ENCODE measurements at regions not wholly inside any gene's neighbourhood (a gene's known extent, or its start where the extent isn't known, plus 50 kb on each side); places are given as distances from the start of the nearest gene placed in this dataset.

DNA sequence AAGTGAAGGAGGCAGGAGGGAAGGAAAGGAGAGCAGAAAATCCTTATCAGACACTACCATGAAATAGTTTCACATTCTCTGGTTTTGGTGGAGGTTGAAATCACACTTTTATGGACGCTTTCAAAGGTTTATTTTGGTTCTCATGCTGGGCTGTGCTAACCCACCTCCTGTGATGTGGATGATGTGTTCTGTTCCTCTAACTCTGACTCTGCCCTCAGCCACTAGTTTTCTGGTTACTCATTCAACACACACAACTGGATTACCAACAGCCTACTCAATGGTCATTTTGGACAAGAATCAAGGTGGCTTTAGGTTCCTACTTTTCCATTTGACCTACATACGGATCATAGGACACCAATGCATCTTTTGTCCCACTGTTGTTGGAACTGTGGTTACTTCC, 522.1 kb upstream of the BTBD3 start:
- ATAC-seq (no peak), DNase-seq (ENCODE audit: low spot score) (no peak)
- intact Hi-C loops (cut with DNase I), result no loop called here

- intact Hi-C loops (cut with DNase I), result no loop called here
- ATAC-seq (no peak), DNase-seq (ENCODE audit: low spot score) (no peak)
Measured at GRCh38 chr20:11401988-11402387, 515.7 kb upstream of the BTBD3 start.

DNA sequence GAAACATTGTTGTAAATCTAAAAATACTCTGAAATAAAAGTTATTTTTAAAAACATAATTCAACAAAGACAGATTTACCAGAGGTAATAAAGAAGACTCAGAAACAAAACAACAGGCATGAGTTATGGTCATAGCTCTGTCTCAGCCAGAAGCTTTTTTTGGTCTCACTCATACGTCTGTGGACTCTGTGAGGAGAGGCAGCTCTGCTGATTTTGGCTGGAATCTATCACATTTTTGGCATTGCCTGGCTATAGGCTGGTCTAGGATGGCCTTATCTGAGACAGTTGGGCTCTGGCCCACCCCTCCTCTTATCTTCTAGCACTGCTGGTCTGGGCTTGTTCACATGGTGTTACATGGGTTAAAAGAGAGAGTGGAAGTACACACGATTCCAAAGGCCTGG, 514.0 kb upstream of the BTBD3 start:
- ATAC-seq (peak; percentile 62), DNase-seq (ENCODE audit: low spot score) (no peak)
- intact Hi-C loops (cut with DNase I), result no loop called here

GRCh38 chr20:11406877-11407276, 510.8 kb upstream of the BTBD3 start:
- ATAC-seq (no peak), DNase-seq (ENCODE audit: low spot score) (no peak)
- intact Hi-C loops (cut with DNase I), result no loop called here

- intact Hi-C loops (cut with DNase I), result no loop called here
- DNase-seq (ENCODE audit: low spot score), result no peak
- ATAC-seq, result no peak
Measured at GRCh38 chr20:11409561-11409960, 508.1 kb upstream of the BTBD3 start.

GRCh38 chr20:11411765-11412164, 505.9 kb upstream of the BTBD3 start:
- ATAC-seq, result no peak
- no peak for DNase-seq (ENCODE audit: low spot score)
- intact Hi-C loops (cut with DNase I), result no loop called here

GRCh38 chr20:11426948-11427347, 490.7 kb upstream of the BTBD3 start:
- intact Hi-C loops (cut with DNase I), result no loop called here
- DNase-seq (ENCODE audit: low spot score) (no peak), ATAC-seq (no peak)

GRCh38 chr20:11429168-11429567, 488.5 kb upstream of the BTBD3 start:
- intact Hi-C loops (cut with DNase I), result no loop called here
- ATAC-seq, result no peak
- no peak for DNase-seq (ENCODE audit: low spot score)

DNA sequence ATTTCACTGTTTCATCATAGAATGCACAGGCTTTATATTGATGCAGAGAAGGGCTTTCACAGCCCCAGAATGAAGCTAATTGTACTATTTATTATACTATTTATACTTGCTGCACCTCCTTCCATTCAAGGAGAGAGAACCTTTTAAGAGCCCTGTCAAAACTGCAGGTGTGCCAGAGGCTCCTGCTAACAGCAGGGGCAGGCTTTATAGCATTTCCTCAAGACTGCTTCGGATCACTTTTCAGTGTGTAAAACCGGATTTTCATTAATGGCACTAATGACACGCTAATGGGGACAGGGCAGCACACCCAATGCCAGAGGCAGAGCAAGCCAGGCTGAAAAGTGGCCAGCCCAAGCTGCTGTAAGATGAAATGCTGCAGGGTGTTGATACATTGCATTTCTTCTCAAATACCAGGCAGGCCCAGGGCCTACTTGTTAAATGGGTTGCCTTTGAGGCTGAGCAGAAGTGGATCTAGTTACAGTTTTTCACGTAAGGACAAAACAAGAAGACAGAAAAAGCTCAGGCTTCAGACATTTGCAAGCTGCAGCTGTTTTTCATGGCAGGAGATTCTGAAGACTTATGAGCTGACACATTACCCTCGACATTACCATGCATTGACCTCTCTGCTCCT, 487.7 kb upstream of the BTBD3 start:
- intact Hi-C loops (cut with DNase I), result no loop called here
- no peak for DNase-seq (ENCODE audit: low spot score)
- no peak for ATAC-seq

DNA sequence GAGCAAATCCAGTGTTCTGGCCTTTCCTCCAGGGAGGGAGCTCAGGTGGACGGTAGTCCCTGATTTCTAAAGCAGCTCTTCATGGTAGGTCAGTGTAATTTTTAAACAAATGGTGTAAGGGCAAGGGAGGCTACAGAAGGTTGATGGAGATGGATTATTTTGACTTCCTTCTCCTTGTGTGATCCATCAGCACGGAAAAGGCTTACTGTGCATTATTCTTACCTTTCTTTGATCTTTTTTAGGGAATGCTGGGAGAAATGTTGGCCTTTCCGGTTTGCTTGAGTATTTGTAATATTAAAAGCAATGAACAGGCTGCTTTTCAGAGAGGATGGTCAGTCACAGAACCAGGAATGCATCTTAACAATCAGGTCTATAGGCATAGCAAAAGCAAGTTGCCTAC, 487.0 kb upstream of the BTBD3 start:
- intact Hi-C loops (cut with DNase I), result no loop called here
- no peak for DNase-seq (ENCODE audit: low spot score)
- no peak for ATAC-seq

DNA sequence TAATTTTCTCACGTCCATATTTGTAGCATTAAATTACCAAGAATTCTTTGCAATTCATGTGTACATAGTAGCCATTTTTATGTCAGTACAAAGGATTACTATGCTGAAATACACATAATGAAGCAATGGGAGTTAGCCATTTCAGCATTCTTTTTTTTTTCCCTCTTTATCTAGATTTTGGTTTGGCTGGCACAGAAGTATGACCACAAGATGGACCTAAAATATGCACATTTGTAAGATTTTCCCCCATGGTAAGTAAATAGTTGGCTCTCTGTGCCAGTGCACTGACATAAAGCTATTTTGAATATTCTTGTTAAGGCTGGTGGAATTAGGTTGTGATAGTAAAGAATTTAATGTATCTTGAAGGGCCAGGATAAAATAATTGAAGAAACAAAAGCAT, 486.1 kb upstream of the BTBD3 start:
- intact Hi-C loops (cut with DNase I), result no loop called here
- ATAC-seq, result no peak

DNA sequence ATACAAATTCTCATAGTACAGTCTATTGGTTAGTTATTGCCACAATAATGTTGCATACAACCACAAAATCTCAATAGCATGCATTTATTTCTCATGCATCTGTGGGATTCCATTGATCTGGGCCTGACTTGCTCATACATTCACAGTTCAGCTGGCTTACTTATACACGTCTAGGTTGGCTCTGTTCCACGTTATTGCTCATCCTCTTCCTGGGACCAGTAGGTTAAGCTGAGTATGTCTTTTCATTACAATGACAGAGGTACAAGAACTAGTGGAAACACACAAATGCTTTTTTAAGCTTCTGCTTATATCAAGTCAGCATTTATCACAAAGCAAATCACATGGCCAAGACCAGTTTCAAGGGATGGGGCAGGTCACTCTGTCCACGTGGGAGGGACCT, 485.3 kb upstream of the BTBD3 start:
- intact Hi-C loops (cut with DNase I), result no loop called here
- no peak for ATAC-seq
- no peak for DNase-seq (ENCODE audit: low spot score)

More for the DNA sequence above, 486.1 kb upstream of the BTBD3 start:
- no peak for DNase-seq (ENCODE audit: low spot score)

DNA sequence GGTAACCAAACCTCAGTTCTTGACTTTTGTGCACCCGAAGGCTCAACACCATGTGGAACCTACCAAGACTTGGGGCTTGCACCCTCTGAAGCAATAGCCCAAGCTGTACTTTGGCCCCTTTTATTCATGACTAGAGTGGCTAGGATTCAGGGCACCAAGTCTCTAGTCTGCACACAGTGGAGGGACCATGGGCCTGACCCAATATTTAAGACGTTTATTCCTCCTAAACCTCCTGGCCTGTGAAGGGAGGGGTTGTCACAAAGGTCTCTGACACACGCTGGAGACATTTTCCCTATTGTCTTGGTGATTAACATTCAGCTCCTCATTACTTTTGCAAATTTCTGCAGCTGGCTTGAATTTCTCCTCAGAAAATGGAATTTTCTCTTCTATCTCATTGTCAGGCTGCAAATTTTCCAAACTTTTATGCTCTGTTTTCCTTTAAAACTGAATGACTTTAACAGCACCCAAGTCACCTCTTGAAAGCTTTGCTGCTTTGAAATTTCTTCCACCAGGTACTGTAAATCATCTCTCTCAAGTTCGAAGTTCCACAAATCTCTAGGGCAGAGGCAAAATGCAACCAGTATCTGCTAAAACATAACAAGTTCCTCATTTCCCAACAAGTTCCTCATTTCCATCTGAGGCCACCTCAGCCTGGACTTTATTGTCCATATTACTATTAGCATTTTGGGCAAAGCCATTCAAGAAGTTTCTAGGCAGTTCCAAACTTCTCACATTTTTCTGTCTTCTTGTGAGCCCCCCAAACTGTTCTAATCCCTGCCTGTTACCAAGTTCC, 481.4 kb upstream of the BTBD3 start:
- ATAC-seq (no peak), DNase-seq (ENCODE audit: low spot score) (no peak)
- intact Hi-C loops (cut with DNase I), result no loop called here

DNA sequence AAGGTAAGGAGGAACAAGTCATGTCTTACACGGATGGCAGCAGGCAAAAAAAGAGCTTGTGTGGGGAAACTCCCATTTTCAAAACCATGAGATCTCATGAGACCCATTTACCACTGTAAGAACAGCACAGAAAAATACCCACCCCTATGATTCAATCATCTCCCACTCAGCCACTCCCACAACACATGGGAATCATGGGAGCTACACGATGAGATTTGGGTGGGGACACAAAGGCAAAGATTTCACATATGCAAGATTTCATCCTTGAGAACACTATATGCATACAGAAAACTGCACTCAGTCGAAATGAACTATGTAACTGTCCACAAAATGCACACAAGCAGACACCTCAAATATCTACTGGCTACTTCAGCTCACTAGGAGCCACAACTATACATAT, 480.6 kb upstream of the BTBD3 start:
- ATAC-seq (no peak), DNase-seq (ENCODE audit: low spot score) (no peak)
- intact Hi-C loops (cut with DNase I), result no loop called here

DNA sequence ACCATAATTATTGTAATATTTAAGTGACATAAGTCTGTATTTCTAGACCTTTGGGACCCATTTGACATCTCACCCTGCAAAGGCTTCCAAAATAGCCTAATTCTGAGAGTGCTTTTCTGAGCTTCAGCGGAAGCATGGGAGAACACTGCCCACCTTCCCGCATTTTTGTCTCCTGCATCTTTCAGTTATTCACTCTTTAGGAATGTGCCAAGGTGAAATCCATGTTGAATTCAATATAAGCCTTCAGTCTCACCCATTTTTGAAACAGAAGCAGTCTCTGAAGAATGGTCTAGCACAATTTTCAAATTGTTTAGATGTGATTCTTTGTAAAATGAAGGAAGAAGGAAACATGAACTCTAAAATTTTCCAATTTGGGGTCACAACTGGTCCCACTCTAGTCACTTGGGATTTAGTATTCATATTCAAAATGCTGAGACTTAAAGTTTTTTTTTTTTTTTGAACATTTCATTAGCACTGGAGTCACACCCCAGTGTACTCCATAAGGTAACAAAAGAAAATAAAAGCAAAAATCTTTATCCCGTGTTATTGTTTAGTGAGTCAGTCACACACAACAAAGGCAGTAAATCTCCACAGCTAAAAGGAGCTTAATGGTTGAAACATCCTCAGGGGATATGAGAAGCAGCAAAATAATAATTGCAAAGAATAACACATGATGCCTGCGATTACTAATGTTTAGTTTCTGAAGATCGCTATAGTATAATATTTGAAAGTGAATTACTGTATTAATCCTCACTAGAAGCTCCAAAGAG, 479.9 kb upstream of the BTBD3 start:
- intact Hi-C loops (cut with DNase I), result no loop called here
- ATAC-seq, result no peak
- DNase-seq (ENCODE audit: low spot score), result no peak

DNA sequence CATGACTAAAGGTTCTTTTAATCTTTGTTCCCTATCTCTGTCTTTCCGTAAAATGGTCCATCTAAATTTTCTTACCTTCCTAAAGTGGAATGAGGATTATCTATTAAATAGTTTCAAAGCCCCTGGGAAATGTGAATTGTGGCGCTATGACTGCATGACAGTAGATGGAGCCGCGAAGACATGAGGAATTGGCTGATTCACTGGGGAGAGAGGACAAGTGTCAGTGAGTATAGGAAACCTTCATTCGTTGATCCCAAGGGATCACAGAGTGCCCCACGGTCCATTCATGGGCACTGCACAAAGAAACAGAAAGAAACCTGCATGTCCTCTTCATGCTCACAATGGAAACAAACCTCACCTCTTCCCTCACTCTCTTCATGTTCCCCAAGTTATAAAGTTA, 479.3 kb upstream of the BTBD3 start:
- ATAC-seq, result no peak
- intact Hi-C loops (cut with DNase I), result no loop called here
- DNase-seq (ENCODE audit: low spot score), result no peak

DNA sequence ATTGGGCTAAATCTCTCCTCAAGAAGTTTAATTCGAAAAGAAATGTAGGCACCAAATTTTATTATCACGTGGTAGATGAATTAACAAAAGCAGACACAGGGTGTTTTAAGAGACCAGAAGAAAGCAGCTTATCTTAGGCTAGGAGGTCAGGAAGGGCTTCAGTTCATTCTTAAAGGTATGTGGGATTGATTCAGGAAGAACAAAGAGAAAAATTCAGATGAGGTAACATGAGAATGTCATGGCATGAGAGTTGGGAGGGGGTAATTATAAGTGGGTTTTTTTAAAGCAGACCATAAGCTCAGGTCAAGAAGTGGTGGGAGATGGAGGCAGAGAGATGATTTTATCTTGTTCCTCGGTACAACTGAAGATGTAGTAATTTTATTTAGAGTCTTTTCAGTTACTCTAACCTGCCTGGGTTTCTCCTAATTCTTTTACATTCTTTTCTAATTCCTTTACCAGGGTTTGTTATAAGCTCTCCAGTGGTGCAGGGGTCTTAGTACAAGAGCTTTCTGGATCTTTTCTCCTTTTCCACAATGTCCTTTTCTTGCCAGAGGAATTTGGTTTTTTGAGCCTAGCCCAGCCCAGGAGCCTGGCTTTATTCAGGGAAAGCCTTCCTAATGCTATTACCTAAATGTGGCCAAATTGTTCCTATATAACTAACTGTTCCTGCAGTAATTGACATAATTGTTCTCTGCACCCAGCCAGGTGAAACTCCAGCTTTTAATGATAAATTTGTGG, 474.1 kb upstream of the BTBD3 start:
- ATAC-seq (no peak), DNase-seq (ENCODE audit: low spot score) (no peak)
- intact Hi-C loops (cut with DNase I), result no loop called here

DNA sequence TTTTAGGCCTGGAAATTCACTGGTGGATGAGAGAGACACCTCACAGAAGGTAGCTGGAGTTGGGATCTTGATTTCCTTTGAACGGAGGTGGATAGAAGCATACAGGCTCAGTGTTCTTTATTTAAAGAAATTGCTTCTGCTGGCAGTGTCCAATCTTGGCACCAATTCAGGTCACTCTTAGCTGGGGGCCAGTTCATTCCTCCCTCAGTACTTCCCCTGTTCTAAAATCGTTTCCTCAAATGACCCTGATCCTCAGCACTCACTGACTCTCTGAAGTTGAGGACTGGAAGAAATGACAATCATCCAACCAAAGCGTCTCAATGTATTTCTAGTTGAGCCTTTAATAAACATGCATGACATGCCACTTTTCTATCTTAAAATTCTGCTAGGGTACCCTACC, 472.5 kb upstream of the BTBD3 start:
- no peak for ATAC-seq
- intact Hi-C loops (cut with DNase I), result no loop called here
- no peak for DNase-seq (ENCODE audit: low spot score)

- DNase-seq (ENCODE audit: low spot score), result no peak
- no peak for ATAC-seq
- intact Hi-C loops (cut with DNase I), result no loop called here
Measured at GRCh38 chr20:11445891-11446290, 471.8 kb upstream of the BTBD3 start.
